H1 (cell line): ENCODE measurements at regions not wholly inside any gene's neighbourhood (a gene's known extent, or its start where the extent isn't known, plus 50 kb on each side); places are given as distances from the start of the nearest gene placed in this dataset.

ENCODE experiments used
- CBX5 ChIP-seq: fragments of 300-800, 300-1000 bp; sonication (generic); IDR thresholded peaks from 2 replicates; pipeline ENCODE4 v1.7.1; 2016; ENCODE audit warnings: antibody characterized with exemption, low read length, low read depth
- CHD1 ChIP-seq: IDR thresholded peaks from 2 replicates; pipeline ENCODE4 v1.6.1; 2012; ENCODE audit warnings: low read depth, low read length, improper control_type of control experiment
- RAD21 ChIP-seq, 2 experiments: IDR thresholded peaks in 1 of 2; conservative IDR thresholded peaks in 1 of 2; 2 replicates each; pipeline ENCODE4 v1.6.1; 2011; ENCODE audit warnings: low read depth in 2 of 2, low read length in 2 of 2, improper control_type of control experiment in 1 of 2, inconsistent platforms in 1 of 2, mild to moderate bottlenecking in 1 of 2, moderate library complexity in 1 of 2

- TF ChIP-seq CHD1 (no peak), CBX5 (no peak), RAD21 (IDR thresholded peaks at IDR 0.05 in 1 of 2, conservative IDR thresholded peaks at IDR 0.05 in 1 of 2; ENCODE audit: low read depth in 2 of 2, low read length in 2 of 2) (no peak)
Observed at GRCh38 chr10:52423369-52423768, 109.3 kb downstream of the DKK1 start (continued).
